WTC11 (cell line): ENCODE measurements at regions not wholly inside any gene's neighbourhood (a gene's known extent, or its start where the extent isn't known, plus 50 kb on each side); places are given as distances from the start of the nearest gene placed in this dataset.

Source experiments
- ATAC-seq: fragments of 200-7000 bp; cut with Tn5 transposase; 2 replicates; pipeline ENCODE4 v1.10.0; 2021; ENCODE audit warnings: mild to moderate bottlenecking, moderate library complexity
- CTCF ChIA-PET: fragments of 300-600 bp; sonication (Branson Sonifier 250); formaldehyde crosslinking; loops from one replicate; lab custom pipeline; 2021; ENCODE audit warnings: antibody characterized with exemption; lab: Charles Lee
- POLR2A ChIA-PET: fragments of 350-600 bp; sonication (Branson Sonifier 250); formaldehyde crosslinking; loops from one replicate; lab custom pipeline; 2021; ENCODE audit warnings: antibody characterized with exemption; lab: Charles Lee
- DNase-seq: peaks from one replicate; pipeline ENCODE4 v3.0.0; 2021; ENCODE audit warnings: low spot score
- H3K27ac Mint-ChIP-seq: 2 replicates; pipeline ENCODE4 v1.8.0; 2021; ENCODE audit warnings: mixed read lengths
- H3K27me3 Mint-ChIP-seq: 2 replicates; pipeline ENCODE4 v1.8.0; 2021; ENCODE audit warnings: low read depth, mild to moderate bottlenecking, moderate library complexity, mixed read lengths
- H3K36me3 Mint-ChIP-seq: 2 replicates; pipeline ENCODE4 v1.8.0; 2021; ENCODE audit warnings: mixed read lengths
- H3K4me1 Mint-ChIP-seq: 2 replicates; pipeline ENCODE4 v1.8.0; 2022; ENCODE audit warnings: mixed read lengths
- H3K4me3 Mint-ChIP-seq: 2 replicates; pipeline ENCODE4 v1.8.0; 2021; ENCODE audit warnings: mild to moderate bottlenecking, moderate library complexity, mixed read lengths
- H3K9me3 Mint-ChIP-seq: 2 replicates; pipeline ENCODE4 v1.8.0; 2021; ENCODE audit warnings: mixed read lengths
- ATF2 ChIP-seq: sonication (generic); formaldehyde crosslinking; IDR thresholded peaks from 2 replicates; pipeline ENCODE4 v1.8.1; 2022; ENCODE audit warnings: low read depth, missing genetic modification reagents, borderline replicate concordance
- ATF6 ChIP-seq: sonication (generic); formaldehyde crosslinking; IDR thresholded peaks from 2 replicates; pipeline ENCODE4 v1.8.1; 2023; ENCODE audit warnings: mild to moderate bottlenecking, missing genetic modification reagents
- CTCF ChIP-seq: fragments of 200-600 bp; IDR thresholded peaks from 2 replicates; pipeline ENCODE4 v1.8.0; 2022; ENCODE audit warnings: antibody characterized with exemption
- E2F1 ChIP-seq: sonication (generic); formaldehyde crosslinking; IDR thresholded peaks from 2 replicates; pipeline ENCODE4 v1.8.0; 2022; ENCODE audit warnings: mild to moderate bottlenecking, missing genetic modification reagents
- E2F4 ChIP-seq: sonication (generic); formaldehyde crosslinking; IDR thresholded peaks from 2 replicates; pipeline ENCODE4 v1.8.1; 2022; ENCODE audit warnings: low read depth, mild to moderate bottlenecking, moderate library complexity, missing genetic modification reagents, borderline replicate concordance
- FOXJ3 ChIP-seq: sonication (generic); formaldehyde crosslinking; IDR thresholded peaks from 2 replicates; pipeline ENCODE4 v1.9.0; 2021; ENCODE audit warnings: missing genetic modification reagents, mild to moderate bottlenecking, borderline replicate concordance
- GABPB1 ChIP-seq: sonication (generic); formaldehyde crosslinking; IDR thresholded peaks from 2 replicates; pipeline ENCODE4 v1.8.1; 2023; ENCODE audit warnings: mild to moderate bottlenecking, missing genetic modification reagents
- HMGA2 ChIP-seq: fragments of 250-450 bp; sonication (Bioruptor Pico); IDR thresholded peaks from 2 replicates; pipeline ENCODE4 v1.4.0; 2021; ENCODE audit warnings: mild to moderate bottlenecking, moderate library complexity
- KAT7 ChIP-seq: sonication (generic); formaldehyde crosslinking; IDR thresholded peaks from 2 replicates; pipeline ENCODE4 v1.8.1; 2023; ENCODE audit warnings: missing genetic modification reagents, mild to moderate bottlenecking, borderline replicate concordance
- MAX ChIP-seq: sonication (generic); formaldehyde crosslinking; IDR thresholded peaks from 2 replicates; pipeline ENCODE4 v1.8.0; 2022; ENCODE audit warnings: mild to moderate bottlenecking, missing genetic modification reagents
- NFATC4 ChIP-seq: fragments of 250-450 bp; sonication (Bioruptor Pico); IDR thresholded peaks from 2 replicates; pipeline ENCODE4 v1.9.0; 2021; ENCODE audit warnings: mild to moderate bottlenecking
- NR1H2 ChIP-seq: sonication (generic); formaldehyde crosslinking; IDR thresholded peaks from 2 replicates; pipeline ENCODE4 v1.9.0; 2021; ENCODE audit warnings: mild to moderate bottlenecking, moderate library complexity, missing genetic modification reagents
- SMAD4 ChIP-seq: sonication (generic); formaldehyde crosslinking; IDR thresholded peaks from 2 replicates; pipeline ENCODE4 v1.8.0; 2022; ENCODE audit warnings: mild to moderate bottlenecking, missing genetic modification reagents
- STAT6 ChIP-seq: sonication (generic); formaldehyde crosslinking; conservative IDR thresholded peaks from 2 replicates; pipeline ENCODE4 v1.8.1; 2023; ENCODE audit warnings: mild to moderate bottlenecking, low read depth, missing genetic modification reagents, moderate library complexity
- TEAD1 ChIP-seq: sonication (generic); formaldehyde crosslinking; IDR thresholded peaks from 2 replicates; pipeline ENCODE4 v1.8.0; 2022; ENCODE audit warnings: mild to moderate bottlenecking, missing genetic modification reagents
- TP53 ChIP-seq: sonication (generic); formaldehyde crosslinking; IDR thresholded peaks from 2 replicates; pipeline ENCODE4 v1.8.1; 2023; ENCODE audit warnings: mild to moderate bottlenecking, missing genetic modification reagents
- USF2 ChIP-seq: sonication (generic); formaldehyde crosslinking; IDR thresholded peaks from 2 replicates; pipeline ENCODE4 v1.8.1; 2023; ENCODE audit warnings: mild to moderate bottlenecking, missing genetic modification reagents, moderate library complexity
- ZNF232 ChIP-seq: sonication (generic); formaldehyde crosslinking; IDR thresholded peaks from 2 replicates; pipeline ENCODE4 v1.8.0; 2022; ENCODE audit warnings: mild to moderate bottlenecking, missing genetic modification reagents
- ZNF263 ChIP-seq: sonication (generic); formaldehyde crosslinking; IDR thresholded peaks from 2 replicates; pipeline ENCODE4 v1.8.1; 2022; ENCODE audit warnings: low read depth, mild to moderate bottlenecking, moderate library complexity, missing genetic modification reagents
- ZNF317 ChIP-seq: sonication (generic); formaldehyde crosslinking; IDR thresholded peaks from 2 replicates; pipeline ENCODE4 v1.8.1; 2023; ENCODE audit warnings: low read depth, mild to moderate bottlenecking, moderate library complexity, missing genetic modification reagents, borderline replicate concordance
- ZNF423 ChIP-seq: fragments of 250-450 bp; sonication (Bioruptor Pico); IDR thresholded peaks from 2 replicates; pipeline ENCODE4 v2.1.2; 2022; ENCODE audit warnings: mild to moderate bottlenecking, moderate library complexity

GRCh38 chr2:7745369-7745768 lies 828.2 kb downstream of the RNF144A start (continued):
- TF ChIP-seq E2F1: no peak
- TF ChIP-seq HMGA2: no peak
- TF ChIP-seq ZNF263: no peak

GRCh38 chr2:7748717-7749415 lies 831.7 kb downstream of the RNF144A start:
- H3K4me3 Mint-ChIP-seq: no peak overlapping the region
- CTCF ChIA-PET: interaction anchor here (1.4 kb wide), 1 partner anchor 9 kb away, joined by 3 read pairs; no protein-coding TSS in a partner anchor
- no peak for TF ChIP-seq ATF2
- no peak for TF ChIP-seq CTCF
- TF ChIP-seq KAT7: no peak
- no peak for TF ChIP-seq GABPB1 (CRISPR knock-in tag)
- no peak for TF ChIP-seq ZNF232 (CRISPR knock-in tag)
- TF ChIP-seq ZNF423 (CRISPR knock-in tag): no peak
- no peak for TF ChIP-seq TP53 (CRISPR knock-in tag)
- TF ChIP-seq FOXJ3 (CRISPR knock-in tag): no peak
- no peak for TF ChIP-seq NFATC4 (CRISPR knock-in tag)
- TF ChIP-seq ATF6: no peak
- TF ChIP-seq ZNF317 (CRISPR knock-in tag): no peak
- TF ChIP-seq E2F4: no peak
- no peak for TF ChIP-seq NR1H2 (CRISPR knock-in tag)
- no peak for TF ChIP-seq STAT6 (CRISPR knock-in tag)
- no peak for TF ChIP-seq TEAD1 (CRISPR knock-in tag)
- no peak for TF ChIP-seq USF2
- no peak for TF ChIP-seq SMAD4
- no peak for TF ChIP-seq MAX

More at GRCh38 chr2:7748717-7749415, 831.7 kb downstream of the RNF144A start:
- Mint-ChIP-seq H3K36me3 (peaks cover 5% of the 10 kb centered on the region), H3K27me3 (no peaks in the 10 kb centered on the region), H3K4me1 (peaks cover 18% of the 10 kb centered on the region), H3K27ac (no peak overlapping the region), H3K9me3 (peaks cover 18% of the 10 kb centered on the region)
- DNase-seq: no peak
- POLR2A ChIA-PET: no interaction called here
- ATAC-seq: peak; percentile 41
